Calu3 (cell line): ENCODE measurements at regions not wholly inside any gene's neighbourhood (a gene's known extent, or its start where the extent isn't known, plus 50 kb on each side); places are given as distances from the start of the nearest gene placed in this dataset.

Source experiments
- BruUV-seq: library from RNA; stranded (reverse); fragments of 400-500 nt; replicated peaks from 2 replicates; lab custom pipeline; 2021; lab: Mats Ljungman, UMichigan
- CTCF ChIA-PET: fragments of 300-600 bp; sonication (Branson Sonifier 250); formaldehyde crosslinking; loops from one replicate; lab custom pipeline; 2022; ENCODE audit warnings: antibody characterized with exemption; lab: Charles Lee
- DNase-seq: peaks from one replicate; pipeline ENCODE4 v3.0.0; 2022
- H3K27ac Mint-ChIP-seq: one replicate; pipeline ENCODE4 v1.8.0; 2022; ENCODE audit warnings: mixed read lengths; ENCODE audit not compliant: unreplicated experiment
- H3K27me3 Mint-ChIP-seq: one replicate; pipeline ENCODE4 v1.8.0; 2022; ENCODE audit warnings: mixed read lengths; ENCODE audit not compliant: unreplicated experiment
- H3K36me3 Mint-ChIP-seq: one replicate; pipeline ENCODE4 v1.8.0; 2022; ENCODE audit warnings: mild to moderate bottlenecking, moderate library complexity, mixed read lengths; ENCODE audit not compliant: insufficient read depth, unreplicated experiment
- H3K4me1 Mint-ChIP-seq: one replicate; pipeline ENCODE4 v1.8.0; 2022; ENCODE audit warnings: mild to moderate bottlenecking, low read depth, mixed read lengths; ENCODE audit not compliant: unreplicated experiment
- H3K4me3 Mint-ChIP-seq: one replicate; pipeline ENCODE4 v1.8.0; 2022; ENCODE audit warnings: mild to moderate bottlenecking, low read depth, moderate library complexity, mixed read lengths; ENCODE audit not compliant: unreplicated experiment
- H3K9me3 Mint-ChIP-seq: one replicate; pipeline ENCODE4 v1.8.0; 2022; ENCODE audit warnings: low read depth, mixed read lengths; ENCODE audit not compliant: unreplicated experiment
- intact Hi-C: fragments of 100-400 bp; cut with micrococcal nuclease; formaldehyde crosslinking; loops from one replicate; pipeline ENCODE4 v1.10.0; 2022; ENCODE audit not compliant: unreplicated experiment
- TF ChIP-seq, protein P1 (sequence below): fragments of 200-600 bp; IDR thresholded peaks from one replicate; pipeline ENCODE4 v1.8.0; 2022; ENCODE audit warnings: antibody characterized with exemption; ENCODE audit not compliant: unreplicated experiment

DNA sequence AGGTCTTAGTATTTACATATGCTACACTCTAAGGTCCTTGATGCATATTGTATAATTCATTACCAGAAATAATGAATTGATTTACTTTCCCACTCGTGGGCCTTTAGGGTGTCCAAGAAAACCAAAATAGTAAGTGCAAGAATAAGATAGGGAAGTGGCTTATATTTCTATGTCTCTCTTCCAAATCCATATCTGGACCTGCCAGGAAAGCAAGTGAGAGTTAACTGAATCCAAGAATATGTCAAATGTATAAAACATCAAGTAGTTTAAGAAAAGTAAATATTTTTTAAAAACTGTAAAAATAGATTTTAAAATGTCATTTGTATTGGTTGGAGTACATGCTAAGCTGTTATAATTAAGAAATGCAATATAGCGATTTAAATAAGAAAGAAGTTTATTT is 1072.1 kb downstream of the OTOL1 start:
- TF ChIP-seq, protein P1, sequence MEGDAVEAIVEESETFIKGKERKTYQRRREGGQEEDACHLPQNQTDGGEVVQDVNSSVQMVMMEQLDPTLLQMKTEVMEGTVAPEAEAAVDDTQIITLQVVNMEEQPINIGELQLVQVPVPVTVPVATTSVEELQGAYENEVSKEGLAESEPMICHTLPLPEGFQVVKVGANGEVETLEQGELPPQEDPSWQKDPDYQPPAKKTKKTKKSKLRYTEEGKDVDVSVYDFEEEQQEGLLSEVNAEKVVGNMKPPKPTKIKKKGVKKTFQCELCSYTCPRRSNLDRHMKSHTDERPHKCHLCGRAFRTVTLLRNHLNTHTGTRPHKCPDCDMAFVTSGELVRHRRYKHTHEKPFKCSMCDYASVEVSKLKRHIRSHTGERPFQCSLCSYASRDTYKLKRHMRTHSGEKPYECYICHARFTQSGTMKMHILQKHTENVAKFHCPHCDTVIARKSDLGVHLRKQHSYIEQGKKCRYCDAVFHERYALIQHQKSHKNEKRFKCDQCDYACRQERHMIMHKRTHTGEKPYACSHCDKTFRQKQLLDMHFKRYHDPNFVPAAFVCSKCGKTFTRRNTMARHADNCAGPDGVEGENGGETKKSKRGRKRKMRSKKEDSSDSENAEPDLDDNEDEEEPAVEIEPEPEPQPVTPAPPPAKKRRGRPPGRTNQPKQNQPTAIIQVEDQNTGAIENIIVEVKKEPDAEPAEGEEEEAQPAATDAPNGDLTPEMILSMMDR, result no peak
- no TSS peak for BruUV-seq
- H3K4me1 Mint-ChIP-seq, result peaks cover 9% of the 10 kb centered on the region
- H3K27ac Mint-ChIP-seq, result no peak overlapping the region
- no peak for DNase-seq
- CTCF ChIA-PET, result no interaction called here
- no peaks in the 10 kb centered on the region for H3K36me3 Mint-ChIP-seq
- H3K4me3 Mint-ChIP-seq, result no peak overlapping the region
- H3K27me3 Mint-ChIP-seq, result no peaks in the 10 kb centered on the region
- no peaks in the 10 kb centered on the region for H3K9me3 Mint-ChIP-seq
- intact Hi-C loops, result no loop called here

DNA sequence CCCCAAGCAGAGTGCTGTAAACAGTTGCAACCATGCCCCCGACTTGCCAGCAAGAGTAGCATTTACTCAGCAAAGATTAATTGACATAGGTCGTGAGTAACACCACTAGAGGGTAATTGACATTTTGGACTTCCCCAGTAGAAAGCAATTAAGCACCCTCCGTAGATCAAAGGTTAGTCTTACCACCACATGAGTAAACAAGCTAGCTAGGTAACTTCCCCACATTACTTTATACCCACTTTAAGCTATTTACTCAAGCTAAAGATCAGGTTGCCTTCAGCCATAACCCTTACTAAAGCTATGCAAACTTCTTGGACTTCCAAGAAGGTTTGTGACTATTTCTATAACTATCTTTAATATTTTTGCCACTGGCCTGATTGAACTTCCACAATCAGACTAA is 1072.7 kb downstream of the OTOL1 start:
- TF ChIP-seq, protein P1, result no peak
- DNase-seq, result no peak
- CTCF ChIA-PET, result no interaction called here
- intact Hi-C loops, result no loop called here
- Mint-ChIP-seq H3K4me1 (peaks cover 9% of the 10 kb centered on the region), H3K27ac (no peak overlapping the region), H3K9me3 (no peaks in the 10 kb centered on the region), H3K36me3 (no peaks in the 10 kb centered on the region), H3K27me3 (no peaks in the 10 kb centered on the region), H3K4me3 (no peak overlapping the region)
- BruUV-seq, result no TSS peak

DNA sequence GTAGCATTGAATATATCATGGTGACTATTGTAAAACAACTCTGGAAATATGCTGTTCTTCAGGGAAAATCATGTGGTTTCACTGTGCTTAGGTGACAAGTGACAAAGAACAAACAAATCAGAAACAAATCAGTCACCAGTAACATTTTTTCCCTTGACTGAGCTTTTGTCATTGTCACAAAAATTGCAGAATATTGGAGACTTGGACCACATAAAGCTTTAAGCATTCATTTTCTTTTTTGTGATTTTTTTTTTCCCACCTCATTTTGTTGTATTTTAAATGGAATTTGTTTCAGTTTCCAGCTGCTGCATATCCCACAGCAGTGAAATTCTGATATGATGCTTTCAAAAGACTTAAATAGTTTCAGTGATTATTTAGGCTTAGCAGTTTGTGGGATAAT is 1088.4 kb downstream of the OTOL1 start:
- TF ChIP-seq, protein P1, result no peak
- Mint-ChIP-seq H3K4me1 (no peaks in the 10 kb centered on the region), H3K27me3 (no peaks in the 10 kb centered on the region), H3K36me3 (no peaks in the 10 kb centered on the region), H3K27ac (no peak overlapping the region), H3K4me3 (no peak overlapping the region), H3K9me3 (peaks cover 2% of the 10 kb centered on the region)
- CTCF ChIA-PET, result no interaction called here
- no TSS peak for BruUV-seq
- no peak for DNase-seq
- intact Hi-C loops, result no loop called here

DNA sequence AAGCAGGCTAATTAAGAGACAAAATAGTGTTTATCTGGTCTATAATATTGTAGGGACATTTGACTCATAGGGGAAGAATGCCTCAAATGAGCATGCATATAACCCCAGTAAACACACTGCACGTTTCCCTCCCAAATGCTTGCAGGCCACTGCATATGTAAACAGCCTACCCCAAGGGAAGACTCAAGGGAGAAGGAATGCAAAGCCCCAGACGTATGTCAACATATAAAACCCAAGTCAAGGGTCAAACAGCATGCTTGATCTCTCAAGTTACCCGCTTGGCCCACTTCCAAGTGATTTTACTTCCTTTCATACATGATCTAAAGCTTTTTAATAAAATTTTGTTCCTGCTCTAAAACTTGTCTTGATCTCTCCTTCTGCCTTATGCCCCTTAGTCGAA is 1090.0 kb downstream of the OTOL1 start:
- CTCF ChIA-PET, result no interaction called here
- peaks cover 2% of the 10 kb centered on the region for H3K9me3 Mint-ChIP-seq
- H3K36me3 Mint-ChIP-seq, result no peaks in the 10 kb centered on the region
- no TSS peak for BruUV-seq
- intact Hi-C loops, result no loop called here
- no peak overlapping the region for H3K27ac Mint-ChIP-seq
- H3K27me3 Mint-ChIP-seq, result no peaks in the 10 kb centered on the region
- no peak overlapping the region for H3K4me3 Mint-ChIP-seq
- H3K4me1 Mint-ChIP-seq, result no peaks in the 10 kb centered on the region
- TF ChIP-seq, protein P1, result no peak
- no peak for DNase-seq
